H1 (cell line): ENCODE measurements at regions not wholly inside any gene's neighbourhood (a gene's known extent, or its start where the extent isn't known, plus 50 kb on each side); places are given as distances from the start of the nearest gene placed in this dataset.

Experiments
- CTCF ChIA-PET: fragments of 300-600 bp; sonication (Branson Sonifier 250); formaldehyde crosslinking; loops from one replicate; lab custom pipeline; 2021; ENCODE audit not compliant: partially characterized antibody; lab: Charles Lee
- POLR2A ChIA-PET: fragments of 300-600 bp; sonication (Branson Sonifier 250); formaldehyde crosslinking; loops from one replicate; lab custom pipeline; 2021; ENCODE audit warnings: inconsistent platforms; ENCODE audit not compliant: partially characterized antibody; lab: Charles Lee
- DNase-seq, 2 experiments: peaks; one replicate each; pipeline versions ENCODE4 v3.0.0 to v3.0.0-alpha.2; 2010 to 2022; ENCODE audit warnings: low spot score in 2 of 2, low read depth in 1 of 2, mixed read lengths in 1 of 2
- FAIRE-seq: peaks from 2 replicates; lab custom pipeline; 2011; peaks lifted over from hg19 to GRCh38; lab: Jason Lieb, UNC
- H2AFZ ChIP-seq: 2 replicates; pipeline ENCODE4 v1.8.1; 2012; ENCODE audit warnings: low read length, inconsistent platforms
- H2AK5ac ChIP-seq: 2 replicates; pipeline ENCODE4 v1.6.1; 2013; ENCODE audit warnings: low read depth, low read length
- H2BK120ac ChIP-seq: replicated peaks from 2 replicates; pipeline ENCODE3; 2013; ENCODE audit warnings: low read depth, low read length, inconsistent platforms
- H2BK12ac ChIP-seq: 2 replicates; pipeline ENCODE4 v1.6.1; 2013; ENCODE audit warnings: low read depth, low read length
- H2BK15ac ChIP-seq: 2 replicates; pipeline ENCODE4 v1.6.1; 2013; ENCODE audit warnings: low read length
- H2BK20ac ChIP-seq: 2 replicates; pipeline ENCODE4 v1.6.1; 2013; ENCODE audit warnings: low read length
- H2BK5ac ChIP-seq: 2 replicates; pipeline ENCODE4 v1.6.1; 2013; ENCODE audit warnings: low read depth, low read length
- H3K14ac ChIP-seq: 2 replicates; pipeline ENCODE4 v1.6.1; 2013; ENCODE audit warnings: inconsistent platforms; ENCODE audit not compliant: insufficient read length
- H3K18ac ChIP-seq: 2 replicates; pipeline ENCODE4 v1.6.1; 2013; ENCODE audit warnings: low read length; ENCODE audit errors: extremely low read depth
- H3K23ac ChIP-seq: 2 replicates; pipeline ENCODE4 v1.6.1; 2013; ENCODE audit warnings: inconsistent platforms; ENCODE audit not compliant: insufficient read length
- H3K23me2 ChIP-seq: 2 replicates; pipeline ENCODE4 v1.6.1; 2013; ENCODE audit warnings: low read depth, low read length
- H3K27ac ChIP-seq: 2 replicates; pipeline ENCODE4 v1.6.1; 2011; ENCODE audit warnings: low read depth, low read length, inconsistent platforms
- H3K27me3 ChIP-seq, 4 experiments: replicated peaks in 1 of 4; 1 replicate in 1 of 4; 2 replicates in 3 of 4; pipeline versions ENCODE4 v1.6.1 to v1.8.1; 2011 to 2013; ENCODE audit warnings: low read length in 3 of 4, mild to moderate bottlenecking in 3 of 4, inconsistent platforms in 2 of 4, mixed read lengths in 2 of 4, moderate library complexity in 1 of 4; ENCODE audit not compliant: control insufficient read depth in 3 of 4, insufficient read depth in 3 of 4; ENCODE audit errors: extremely low read depth in 1 of 4
- H3K36me3 ChIP-seq, 4 experiments: 2 replicates each; pipeline versions ENCODE4 v1.6.1 to v1.8.1; 2011 to 2013; ENCODE audit warnings: mild to moderate bottlenecking in 4 of 4, low read length in 3 of 4, moderate library complexity in 2 of 4, control low read depth in 1 of 4, inconsistent platforms in 1 of 4; ENCODE audit not compliant: insufficient read depth in 4 of 4, control insufficient read depth in 2 of 4
- H3K4ac ChIP-seq: replicated peaks from 2 replicates; pipeline ENCODE3; 2013; ENCODE audit warnings: low read length, low read depth, mixed read lengths, inconsistent platforms; ENCODE audit not compliant: insufficient read length
- H3K4me1 ChIP-seq, 4 experiments: replicated peaks in 1 of 4; 1 replicate in 1 of 4; 2 replicates in 3 of 4; pipeline versions ENCODE4 v1.6.1 to v1.8.1; 2011 to 2013; ENCODE audit warnings: low read length in 3 of 4, inconsistent platforms in 2 of 4, mixed read lengths in 1 of 4; ENCODE audit not compliant: insufficient read depth in 4 of 4, control insufficient read depth in 3 of 4
- H3K4me2 ChIP-seq, 2 experiments: 2 replicates each; pipeline versions ENCODE4 v1.6.1 to v1.8.1; 2011 to 2013; ENCODE audit warnings: low read depth in 2 of 2, low read length in 2 of 2, control low read depth in 1 of 2, inconsistent platforms in 1 of 2, mild to moderate bottlenecking in 1 of 2; ENCODE audit not compliant: insufficient read depth in 1 of 2
- H3K4me3 ChIP-seq, 4 experiments: fragments of 200-600, 300-600 bp in 1 of 4; sonication (generic), shearing (Covaris generic), sonication (Bioruptor Twin) in 1 of 4; 2 replicates each; pipeline versions ENCODE4 v1.5.1 to v1.8.1; 2011 to 2016; ENCODE audit warnings: low read length in 4 of 4, low read depth in 3 of 4, control low read depth in 2 of 4, inconsistent platforms in 2 of 4, mild to moderate bottlenecking in 2 of 4, mixed read lengths in 1 of 4, moderate library complexity in 1 of 4; ENCODE audit not compliant: insufficient read depth in 2 of 4; ENCODE audit errors: extremely low read depth in 1 of 4
- H3K56ac ChIP-seq: replicated peaks from 2 replicates; pipeline ENCODE3; 2013; ENCODE audit warnings: low read depth, mild to moderate bottlenecking, mixed read lengths, low read length, inconsistent platforms; ENCODE audit not compliant: insufficient read length
- H3K79me1 ChIP-seq: 2 replicates; pipeline ENCODE4 v1.6.1; 2013; ENCODE audit warnings: low read depth, low read length, control low read depth
- H3K79me2 ChIP-seq, 2 experiments: 2 replicates each; pipeline versions ENCODE4 v1.6.1 to v1.8.1; 2012 to 2013; ENCODE audit warnings: low read length in 2 of 2, mild to moderate bottlenecking in 2 of 2, inconsistent platforms in 1 of 2; ENCODE audit not compliant: insufficient read depth in 2 of 2, control insufficient read depth in 1 of 2
- H3K9ac ChIP-seq, 4 experiments: replicated peaks in 1 of 4; 1 replicate in 1 of 4; 2 replicates in 3 of 4; pipeline versions ENCODE4 v1.6.1 to v1.8.1; 2011 to 2013; ENCODE audit warnings: low read depth in 3 of 4, low read length in 3 of 4, control low read depth in 2 of 4, mild to moderate bottlenecking in 2 of 4, moderate library complexity in 2 of 4, inconsistent platforms in 1 of 4; ENCODE audit errors: extremely low read depth in 1 of 4
- H3K9me3 ChIP-seq, 2 experiments: 2 replicates each; pipeline versions ENCODE4 v1.6.1 to v1.8.1; 2012 to 2013; ENCODE audit warnings: mild to moderate bottlenecking in 2 of 2, moderate library complexity in 2 of 2, control low read depth in 1 of 2, inconsistent platforms in 1 of 2, low read depth in 1 of 2, low read length in 1 of 2, mixed read lengths in 1 of 2; ENCODE audit not compliant: insufficient read depth in 2 of 2
- H4K20me1 ChIP-seq, 2 experiments: replicated peaks in 1 of 2; 2 replicates each; pipeline versions ENCODE3 to v1.8.1; 2011 to 2013; ENCODE audit warnings: inconsistent platforms in 2 of 2, low read length in 2 of 2, mild to moderate bottlenecking in 1 of 2; ENCODE audit not compliant: insufficient read depth in 2 of 2, control insufficient read depth in 1 of 2
- H4K5ac ChIP-seq: 2 replicates; pipeline ENCODE4 v1.6.1; 2013; ENCODE audit warnings: low read length, low read depth, mixed read lengths, inconsistent platforms; ENCODE audit not compliant: insufficient read length
- H4K8ac ChIP-seq: 2 replicates; pipeline ENCODE4 v1.8.0; 2013; ENCODE audit warnings: mild to moderate bottlenecking, moderate library complexity, low read length, inconsistent platforms; ENCODE audit not compliant: insufficient read depth; ENCODE audit errors: extremely low read depth
- H4K91ac ChIP-seq: replicated peaks from 2 replicates; pipeline ENCODE3; 2013; ENCODE audit warnings: low read length, mixed read lengths, inconsistent platforms; ENCODE audit not compliant: insufficient read length
- HDAC6 ChIP-seq: IDR thresholded peaks from one replicate; pipeline ENCODE4 v1.7.1; 2012; ENCODE audit warnings: low read depth, mild to moderate bottlenecking, inconsistent platforms, low read length, moderate library complexity
- RNF2 ChIP-seq: fragments of 200-900, 300-1000 bp; sonication (generic); IDR thresholded peaks from 2 replicates; pipeline ENCODE4 v1.7.1; 2016; ENCODE audit warnings: borderline replicate concordance, low read depth, mild to moderate bottlenecking, antibody characterized with exemption, low read length; ENCODE audit not compliant: poor library complexity, severe bottlenecking; ENCODE audit errors: missing control alignments
- TBP ChIP-seq: IDR thresholded peaks from 2 replicates; pipeline ENCODE4 v1.6.1; 2011; ENCODE audit warnings: low read depth, low read length, improper control_type of control experiment
- WGBS, 2 experiments: shearing (Covaris generic) in 1 of 2; methylation state at CpG; one replicate each; pipeline versions ENCODE4 v1.1.6 to v1.1.7; 2013 to 2015; ENCODE audit warnings: low lambda C conversion rate in 2 of 2, mixed read lengths in 2 of 2, inconsistent platforms in 1 of 2, low coverage in 1 of 2, missing lambda C conversion rate in 1 of 2; ENCODE audit not compliant: insufficient replicate concordance in 2 of 2, insufficient coverage in 1 of 2, insufficient read length in 1 of 2; ENCODE audit errors: extremely low coverage in 1 of 2, missing lambda C conversion rate in 1 of 2; 5-methylcytosine and 5-hydroxymethylcytosine counted together

DNA sequence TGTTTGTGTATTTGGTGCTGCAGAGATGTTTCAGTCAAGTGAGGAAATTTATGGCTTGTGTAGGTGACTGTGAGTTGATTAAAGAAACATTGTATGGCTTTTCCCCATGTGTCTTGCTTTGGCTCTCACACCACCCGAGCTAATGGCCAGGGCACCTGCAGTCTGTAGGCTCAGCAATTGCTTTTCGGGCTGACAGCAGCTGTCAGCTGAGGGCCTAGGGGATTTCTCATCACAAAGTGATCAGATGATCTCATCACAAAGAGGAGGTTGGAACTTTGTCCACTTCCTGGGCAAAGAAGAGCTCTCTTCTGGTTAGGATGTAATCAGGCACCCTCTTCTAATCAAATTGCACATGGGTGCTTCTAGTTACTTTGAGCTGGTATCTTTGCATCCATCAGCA, 632.2 kb downstream of the SLC4A3 start:
- H3K23ac ChIP-seq: no peak overlapping the region
- no peak overlapping the region for H3K56ac ChIP-seq
- H2BK5ac ChIP-seq: no peak overlapping the region
- H3K9ac ChIP-seq: no peak overlapping the region
- H4K8ac ChIP-seq: no peak overlapping the region
- POLR2A ChIA-PET: no interaction called here
- H3K4me1 ChIP-seq: no peaks in the 10 kb centered on the region
- CTCF ChIA-PET: no interaction called here
- no peak overlapping the region for H3K14ac ChIP-seq
- no peaks in the 10 kb centered on the region for H3K27me3 ChIP-seq
- H2BK12ac ChIP-seq: 0 out of 2 replicates have a peak overlapping the region, but pooled peaks have one; percentile 2
- DNase-seq (no peak), FAIRE-seq (no peak)
- H3K4me2 ChIP-seq: no peak overlapping the region
- no peak overlapping the region for H3K4me3 ChIP-seq
- no peak overlapping the region for H4K91ac ChIP-seq
- H3K27ac ChIP-seq: no peak overlapping the region
- H3K18ac ChIP-seq: no peak overlapping the region
- H3K4ac ChIP-seq: no peak overlapping the region
- H3K79me2 ChIP-seq: no peaks in the 10 kb centered on the region
- no peak overlapping the region for H4K5ac ChIP-seq
- no peak overlapping the region for H2BK120ac ChIP-seq
- H3K79me1 ChIP-seq: no peaks in the 10 kb centered on the region
- H3K9me3 ChIP-seq: no peaks in the 10 kb centered on the region; a peak in 1 of 4 replicates
- no peaks in the 10 kb centered on the region for H3K23me2 ChIP-seq
- no peak overlapping the region for H2AK5ac ChIP-seq
- no peak overlapping the region for H2AFZ ChIP-seq
- H2BK20ac ChIP-seq: no peak overlapping the region
- 96% methylated on average over 2 of the region's 2 CpGs; no CpG with 5 or more reads in 1 of the 2 experiments for WGBS, 2 experiments
- no peaks in the 10 kb centered on the region for H4K20me1 ChIP-seq
- no peak overlapping the region for H2BK15ac ChIP-seq
- no peaks in the 10 kb centered on the region for H3K36me3 ChIP-seq
- no peak for TF ChIP-seq RNF2
- TF ChIP-seq HDAC6: no peak
- TF ChIP-seq TBP: no peak
